ENCODE measurements at regions not wholly inside any gene's neighbourhood (a gene's known extent, or its start where the extent isn't known, plus 50 kb on each side); places are given as distances from the start of the nearest gene placed in this dataset.
A peak's percentile ranks its signal among the peaks of the same experiment; 100 is the strongest.

GRCh38 chr16:55175389-55175788 is 148.6 kb upstream of the IRX6 start:
- H3K27ac ChIP-seq = no peak overlapping the region
- intact Hi-C loops (cut with DNase I) = no loop called here
- H3K27me3 ChIP-seq = no peaks in the 10 kb centered on the region
- TF ChIP-seq CTCF (IDR thresholded peaks at IDR 0.05) = no peak
- no peak for TF ChIP-seq POLR2A (IDR thresholded peaks at IDR 0.05)
- no peaks in the 10 kb centered on the region for H3K4me1 ChIP-seq
- H3K4me3 ChIP-seq (replicated peaks in 1 of 3) = no peak overlapping the region
- H3K36me3 ChIP-seq = no peaks in the 10 kb centered on the region
- H3K9me3 ChIP-seq = no peaks in the 10 kb centered on the region
- 84 to 90% methylated on average over 6 of the region's 6 CpGs for WGBS, 2 donors
- DNase-seq = no peak

- no peak overlapping the region for H3K27ac ChIP-seq
- intact Hi-C loops (cut with DNase I) = no loop called here
- 34 to 49% methylated on average over 3 of the region's 3 CpGs for WGBS, 2 donors
- no peak for TF ChIP-seq POLR2A (IDR thresholded peaks at IDR 0.05)
- no peak for TF ChIP-seq CTCF (IDR thresholded peaks at IDR 0.05)
- H3K4me3 ChIP-seq (replicated peaks in 1 of 3) = no peak overlapping the region
- H3K27me3 ChIP-seq = no peaks in the 10 kb centered on the region
- no peak for DNase-seq
- H3K36me3 ChIP-seq = no peaks in the 10 kb centered on the region
- no peaks in the 10 kb centered on the region for H3K9me3 ChIP-seq
- no peaks in the 10 kb centered on the region for H3K4me1 ChIP-seq
These were observed 147.1 kb upstream of the IRX6 start for GRCh38 chr16:55176901-55177300.

GRCh38 chr16:55179411-55179810 is 144.6 kb upstream of the IRX6 start:
- Histone ChIP-seq H3K9me3 (no peaks in the 10 kb centered on the region), H3K4me1 (no peaks in the 10 kb centered on the region), H3K4me3 (replicated peaks in 1 of 3) (no peak overlapping the region), H3K27me3 (no peaks in the 10 kb centered on the region), H3K27ac (no peak overlapping the region), H3K36me3 (no peaks in the 10 kb centered on the region)
- DNase-seq = no peak
- intact Hi-C loops (cut with DNase I) = no loop called here
- WGBS, 2 donors = 21 to 31% methylated on average over 1 of the region's 1 CpG
- TF ChIP-seq CTCF (IDR thresholded peaks at IDR 0.05) (no peak), POLR2A (IDR thresholded peaks at IDR 0.05) (no peak)

- WGBS, 2 donors = 30 to 36% methylated on average over 15 of the region's 15 CpGs
- DNase-seq = peak; percentile 60 to 73
- intact Hi-C loops (cut with DNase I) = no loop called here
- no peaks in the 10 kb centered on the region for H3K27me3 ChIP-seq
- no peaks in the 10 kb centered on the region for H3K9me3 ChIP-seq
- no peak overlapping the region for H3K27ac ChIP-seq
- no peak for TF ChIP-seq CTCF (IDR thresholded peaks at IDR 0.05)
- no peak for TF ChIP-seq POLR2A (IDR thresholded peaks at IDR 0.05)
- no peaks in the 10 kb centered on the region for H3K36me3 ChIP-seq
- H3K4me3 ChIP-seq (replicated peaks in 1 of 3) = no peak overlapping the region
- H3K4me1 ChIP-seq = no peaks in the 10 kb centered on the region
These were observed 144.0 kb upstream of the IRX6 start for GRCh38 chr16:55179852-55180585.

- Histone ChIP-seq H3K27me3 (no peaks in the 10 kb centered on the region), H3K27ac (no peak overlapping the region), H3K36me3 (no peaks in the 10 kb centered on the region), H3K4me3 (replicated peaks in 1 of 3) (no peak overlapping the region), H3K4me1 (no peaks in the 10 kb centered on the region), H3K9me3 (no peaks in the 10 kb centered on the region)
- no peak for DNase-seq
- TF ChIP-seq POLR2A (IDR thresholded peaks at IDR 0.05) = no peak
- TF ChIP-seq CTCF (IDR thresholded peaks at IDR 0.05) = no peak
- intact Hi-C loops (cut with DNase I) = no loop called here
These were observed 140.0 kb upstream of the IRX6 start for GRCh38 chr16:55184052-55184451.
